OCI-LY7 (cell line): ENCODE measurements at regions not wholly inside any gene's neighbourhood (a gene's known extent, or its start where the extent isn't known, plus 50 kb on each side); places are given as distances from the start of the nearest gene placed in this dataset.

Experiments used
- BruUV-seq: library from RNA; stranded (reverse); fragments of 400-500 nt; replicated peaks from 2 replicates; lab custom pipeline; 2021; lab: Mats Ljungman, UMichigan
- CTCF ChIA-PET: fragments of 300-600 bp; sonication (Branson Sonifier 250); formaldehyde crosslinking; loops from one replicate; lab custom pipeline; 2022; ENCODE audit warnings: antibody characterized with exemption; ENCODE audit not compliant: unreplicated experiment; lab: Charles Lee
- POLR2A ChIA-PET: fragments of 300-600 bp; sonication (Branson Sonifier 250); formaldehyde crosslinking; loops from one replicate; lab custom pipeline; 2022; ENCODE audit warnings: antibody characterized with exemption; lab: Charles Lee
- DNase-seq: peaks from one replicate; pipeline ENCODE4 v3.0.0-alpha.2; 2015; ENCODE audit warnings: low spot score
- H2AFZ ChIP-seq: fragments of 200-600 bp; sonication (generic), shearing (Covaris generic); 2 replicates; pipeline ENCODE4 v1.6.1; 2014; ENCODE audit warnings: mild to moderate bottlenecking, antibody characterized with exemption, low read length, moderate library complexity
- H3K27ac ChIP-seq: fragments of 200-600 bp; sonication (generic); 2 replicates; pipeline ENCODE4 v1.5.1; 2014; ENCODE audit warnings: mixed run types, low read depth, mild to moderate bottlenecking, moderate library complexity, low read length, inconsistent platforms; ENCODE audit not compliant: poor library complexity, severe bottlenecking
- H3K36me3 ChIP-seq: fragments of 200-600 bp; sonication (generic); 2 replicates; pipeline ENCODE4 v1.6.1; 2014; ENCODE audit warnings: mild to moderate bottlenecking, antibody characterized with exemption, low read length, moderate library complexity, mixed read lengths; ENCODE audit not compliant: insufficient read depth
- H3K4me1 ChIP-seq: fragments of 200-600 bp; sonication (generic); 2 replicates; pipeline ENCODE4 v1.5.1; 2014; ENCODE audit warnings: mild to moderate bottlenecking, low read length; ENCODE audit not compliant: insufficient read depth, poor library complexity, severe bottlenecking
- H3K4me2 ChIP-seq: fragments of 200-600 bp; sonication (generic); 2 replicates; pipeline ENCODE4 v1.6.1; 2014; ENCODE audit warnings: mild to moderate bottlenecking, low read length
- H3K4me3 ChIP-seq: fragments of 200-600 bp; sonication (generic); 2 replicates; pipeline ENCODE4 v1.5.1; 2014; ENCODE audit warnings: mild to moderate bottlenecking, low read depth, low read length; ENCODE audit not compliant: poor library complexity, severe bottlenecking
- H3K79me2 ChIP-seq: fragments of 200-600 bp; sonication (generic); 2 replicates; pipeline ENCODE4 v1.6.1; 2016; ENCODE audit warnings: low read depth, mild to moderate bottlenecking, low read length, moderate library complexity, mixed read lengths; ENCODE audit not compliant: insufficient read depth
- H3K9me2 ChIP-seq: fragments of 200-600 bp; sonication (generic); 2 replicates; pipeline ENCODE4 v1.6.1; 2016; ENCODE audit warnings: mild to moderate bottlenecking, low read length, mixed read lengths; ENCODE audit not compliant: insufficient read depth
- H3K9me3 ChIP-seq: fragments of 200-600 bp; sonication (generic); 2 replicates; pipeline ENCODE4 v1.6.1; 2014; ENCODE audit warnings: mild to moderate bottlenecking, mixed run types, low read length, mixed read lengths
- H4K20me1 ChIP-seq: fragments of 200-600 bp; sonication (generic); 2 replicates; pipeline ENCODE4 v1.6.1; 2014; ENCODE audit warnings: mild to moderate bottlenecking, antibody characterized with exemption, low read length, moderate library complexity, mixed read lengths; ENCODE audit not compliant: insufficient read depth
- CTCF ChIP-seq: fragments of 200-600 bp; sonication (generic); conservative IDR thresholded peaks from 2 replicates; pipeline ENCODE4 v1.5.1; 2014; ENCODE audit warnings: mild to moderate bottlenecking, antibody characterized with exemption, low read length, moderate library complexity, mixed read lengths
- EZH2phosphoT487 ChIP-seq: fragments of 200-600 bp; sonication (generic); IDR thresholded peaks from 2 replicates; pipeline ENCODE4 v1.6.1; 2018; ENCODE audit warnings: low read depth, borderline replicate concordance, mild to moderate bottlenecking, mixed run types, antibody characterized with exemption, low read length, moderate library complexity, mixed read lengths
- intact Hi-C: fragments of 100-400 bp; cut with micrococcal nuclease; formaldehyde crosslinking; loops from one replicate; pipeline ENCODE4 v1.10.0; 2022; ENCODE audit not compliant: unreplicated experiment

GRCh38 chr5:136517755-136518154 lies 152.4 kb upstream of the TRPC7 start:
- no peaks in the 10 kb centered on the region for H3K9me3 ChIP-seq
- no peaks in the 10 kb centered on the region for H4K20me1 ChIP-seq
- H3K4me1 ChIP-seq = no peaks in the 10 kb centered on the region
- H3K4me2 ChIP-seq = no peak overlapping the region
- DNase-seq = no peak
- no TSS peak for BruUV-seq
- POLR2A ChIA-PET = no interaction called here
- CTCF ChIA-PET = interaction anchor here (0.5 kb wide), 1 partner anchor 1152 kb away, joined by 3 read pairs; no protein-coding TSS in a partner anchor
- no peaks in the 10 kb centered on the region for H3K79me2 ChIP-seq
- intact Hi-C loops = no loop called here
- no peak overlapping the region for H3K27ac ChIP-seq
- no peak for TF ChIP-seq CTCF
- no peak for TF ChIP-seq EZH2phosphoT487
- no peak overlapping the region for H3K4me3 ChIP-seq
- no peaks in the 10 kb centered on the region for H3K9me2 ChIP-seq
- H2AFZ ChIP-seq = no peak overlapping the region
- H3K36me3 ChIP-seq = no peaks in the 10 kb centered on the region

GRCh38 chr5:136516637-136517036 lies 151.3 kb upstream of the TRPC7 start:
- no peak overlapping the region for H3K27ac ChIP-seq
- ChIA-PET POLR2A (no interaction called here), CTCF (no interaction called here)
- H3K36me3 ChIP-seq = no peaks in the 10 kb centered on the region
- no peaks in the 10 kb centered on the region for H4K20me1 ChIP-seq
- DNase-seq = no peak
- H3K4me2 ChIP-seq = no peak overlapping the region
- BruUV-seq = no TSS peak
- H3K4me3 ChIP-seq = no peak overlapping the region
- intact Hi-C loops = no loop called here
- H3K9me3 ChIP-seq = no peaks in the 10 kb centered on the region
- H2AFZ ChIP-seq = no peak overlapping the region
- no peaks in the 10 kb centered on the region for H3K4me1 ChIP-seq
- TF ChIP-seq EZH2phosphoT487 (no peak), CTCF (no peak)
- no peaks in the 10 kb centered on the region for H3K79me2 ChIP-seq
- no peaks in the 10 kb centered on the region for H3K9me2 ChIP-seq

DNA sequence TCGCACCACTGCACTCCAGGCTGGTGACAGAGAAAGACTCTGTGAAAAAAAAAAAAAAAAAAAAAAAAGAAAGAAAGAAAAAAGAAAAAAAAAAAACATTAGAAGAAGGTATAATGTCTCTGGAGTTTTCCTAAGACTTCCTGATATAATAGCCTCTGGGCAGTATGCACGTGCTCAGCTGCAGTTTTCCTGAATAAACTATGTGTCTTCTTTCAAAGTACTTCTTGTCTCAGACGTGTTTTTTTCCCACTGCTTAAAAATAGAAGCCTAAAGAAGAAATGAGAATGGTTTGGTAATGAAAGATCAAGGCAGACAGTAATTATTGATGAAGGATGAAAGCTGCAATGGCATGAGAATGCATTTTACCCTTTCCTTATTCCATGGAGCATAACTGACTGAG lies 148.1 kb upstream of the TRPC7 start:
- H3K9me2 ChIP-seq = no peaks in the 10 kb centered on the region; the same call in 1 of the 2 replicates
- H3K27ac ChIP-seq = no peak overlapping the region
- no peaks in the 10 kb centered on the region for H3K9me3 ChIP-seq
- H4K20me1 ChIP-seq = no peaks in the 10 kb centered on the region; the same call in 1 of the 2 replicates
- CTCF ChIA-PET = no interaction called here
- H3K36me3 ChIP-seq = no peaks in the 10 kb centered on the region
- BruUV-seq = no TSS peak
- DNase-seq = no peak
- no peak overlapping the region for H2AFZ ChIP-seq
- no peaks in the 10 kb centered on the region for H3K79me2 ChIP-seq
- TF ChIP-seq CTCF = no peak
- TF ChIP-seq EZH2phosphoT487 = no peak
- H3K4me1 ChIP-seq = no peaks in the 10 kb centered on the region
- intact Hi-C loops = no loop called here
- no peak overlapping the region for H3K4me2 ChIP-seq
- POLR2A ChIA-PET = interaction anchor here (0.7 kb wide), 1 partner anchor 25 kb away, joined by 4 read pairs; no protein-coding TSS in a partner anchor
- no peak overlapping the region for H3K4me3 ChIP-seq
